ENCODE measurements at regions not wholly inside any gene's neighbourhood (a gene's known extent, or its start where the extent isn't known, plus 50 kb on each side); places are given as distances from the start of the nearest gene placed in this dataset.
A peak's percentile ranks its signal among the peaks of the same experiment; 100 is the strongest.

DNA sequence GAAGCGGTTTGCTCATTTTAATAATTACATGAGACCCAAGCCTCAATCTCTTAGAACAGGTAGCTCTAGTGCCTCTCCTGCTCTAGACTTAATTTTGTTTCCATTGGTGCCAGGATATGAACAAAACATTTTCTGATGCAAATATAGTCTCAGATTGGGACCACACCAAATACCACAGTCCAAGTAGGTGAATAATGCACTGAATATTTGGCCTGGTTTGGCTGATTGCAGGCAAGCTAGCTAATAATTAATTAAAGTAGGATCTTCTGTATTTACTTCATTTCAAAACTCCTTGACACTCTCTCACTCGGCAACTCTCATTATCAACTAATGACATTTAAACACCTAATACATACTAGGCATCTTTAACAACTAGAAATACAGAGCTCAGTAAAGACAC is 219.6 kb downstream of the LTN1 start:
- H3K4me1 ChIP-seq (ENCODE audit: control insufficient read depth in 5 of 5, insufficient read depth in 5 of 5, low read length in 5 of 5): peaks cover 0 to 23% (median 9%) of the 10 kb centered on the region in 5 donors
- 75 to 85% methylated on average over 2 of the region's 2 CpGs for WGBS, 2 donors
- peaks cover 0 to 1% (median 0%) of the 10 kb centered on the region in 4 donors for H3K9me3 ChIP-seq (ENCODE audit: control insufficient read depth in 4 of 4, insufficient read depth in 3 of 4, low read length in 3 of 4)
- DNase-seq (no peak), ATAC-seq (ENCODE audit: insufficient read depth, low FRiP score) (no peak)
- H3K27ac ChIP-seq (ENCODE audit: low read depth in 1 of 2, low read length in 1 of 2): no peak overlapping the region
- H3K36me3 ChIP-seq (ENCODE audit: control insufficient read depth in 4 of 4, insufficient read depth in 4 of 4, low read length in 4 of 4): no peaks in the 10 kb centered on the region
- no peak overlapping the region for H3K9ac ChIP-seq (ENCODE audit: insufficient read depth in 1 of 2, low read length in 2 of 2)
- no peak overlapping the region for H3K4me3 ChIP-seq
- H3K27me3 ChIP-seq (ENCODE audit: control insufficient read depth in 3 of 3, insufficient read depth in 3 of 3, low read length in 2 of 3): no peaks in the 10 kb centered on the region
- TF ChIP-seq, protein P1, sequence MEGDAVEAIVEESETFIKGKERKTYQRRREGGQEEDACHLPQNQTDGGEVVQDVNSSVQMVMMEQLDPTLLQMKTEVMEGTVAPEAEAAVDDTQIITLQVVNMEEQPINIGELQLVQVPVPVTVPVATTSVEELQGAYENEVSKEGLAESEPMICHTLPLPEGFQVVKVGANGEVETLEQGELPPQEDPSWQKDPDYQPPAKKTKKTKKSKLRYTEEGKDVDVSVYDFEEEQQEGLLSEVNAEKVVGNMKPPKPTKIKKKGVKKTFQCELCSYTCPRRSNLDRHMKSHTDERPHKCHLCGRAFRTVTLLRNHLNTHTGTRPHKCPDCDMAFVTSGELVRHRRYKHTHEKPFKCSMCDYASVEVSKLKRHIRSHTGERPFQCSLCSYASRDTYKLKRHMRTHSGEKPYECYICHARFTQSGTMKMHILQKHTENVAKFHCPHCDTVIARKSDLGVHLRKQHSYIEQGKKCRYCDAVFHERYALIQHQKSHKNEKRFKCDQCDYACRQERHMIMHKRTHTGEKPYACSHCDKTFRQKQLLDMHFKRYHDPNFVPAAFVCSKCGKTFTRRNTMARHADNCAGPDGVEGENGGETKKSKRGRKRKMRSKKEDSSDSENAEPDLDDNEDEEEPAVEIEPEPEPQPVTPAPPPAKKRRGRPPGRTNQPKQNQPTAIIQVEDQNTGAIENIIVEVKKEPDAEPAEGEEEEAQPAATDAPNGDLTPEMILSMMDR (IDR thresholded peaks at IDR 0.05; ENCODE audit: control extremely low read depth, extremely low read depth): no peak

DNA sequence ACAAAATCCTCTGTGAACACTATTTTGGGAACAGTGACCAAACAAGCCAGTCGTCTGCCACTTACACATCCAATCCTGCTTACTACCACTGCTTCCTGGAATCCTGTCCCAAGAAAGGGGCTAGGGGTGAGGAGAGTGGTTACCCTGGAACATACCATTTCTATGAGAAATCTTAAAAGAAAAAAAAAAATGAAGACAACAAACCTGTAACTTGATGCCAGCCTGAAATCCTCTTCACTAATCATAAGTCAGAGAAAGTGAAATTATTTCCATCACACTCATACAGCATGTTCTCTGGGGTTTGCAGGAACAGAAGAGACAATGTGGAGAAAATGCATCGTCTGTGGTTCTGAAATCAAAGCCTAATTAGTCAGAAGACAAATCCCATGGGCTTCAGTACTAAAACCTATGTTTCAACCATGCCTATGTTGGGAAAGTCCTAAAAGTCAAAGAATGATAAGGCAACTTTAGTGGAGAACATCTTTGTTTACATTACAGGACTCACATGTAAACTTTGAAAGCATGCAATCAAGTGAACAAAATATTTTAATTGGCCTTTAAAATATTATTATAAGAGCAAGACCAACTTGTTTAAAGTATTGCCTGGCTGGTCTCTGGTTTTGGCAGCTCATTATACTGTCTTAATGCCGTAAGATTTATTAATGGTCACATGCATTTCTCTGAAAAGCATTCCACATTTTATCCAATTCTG is 220.7 kb downstream of the LTN1 start:
- TF ChIP-seq, protein P1 (IDR thresholded peaks at IDR 0.05; ENCODE audit: control extremely low read depth, extremely low read depth): no peak
- Histone ChIP-seq H3K27ac (ENCODE audit: low read depth in 1 of 2, low read length in 1 of 2) (peak overlapping the region in 1 of 2 donors; percentile 60), H3K27me3 (ENCODE audit: control insufficient read depth in 3 of 3, insufficient read depth in 3 of 3, low read length in 2 of 3) (no peaks in the 10 kb centered on the region), H3K36me3 (ENCODE audit: control insufficient read depth in 4 of 4, insufficient read depth in 4 of 4, low read length in 4 of 4) (no peaks in the 10 kb centered on the region), H3K4me1 (ENCODE audit: control insufficient read depth in 5 of 5, insufficient read depth in 5 of 5, low read length in 5 of 5) (peaks cover 0 to 23% (median 9%) of the 10 kb centered on the region in 5 donors), H3K4me3 (no peak overlapping the region), H3K9me3 (ENCODE audit: control insufficient read depth in 4 of 4, insufficient read depth in 3 of 4, low read length in 3 of 4) (peaks cover 0 to 2% (median 0%) of the 10 kb centered on the region in 4 donors), H3K9ac (ENCODE audit: insufficient read depth in 1 of 2, low read length in 2 of 2) (no peak overlapping the region)
- 56 to 63% methylated on average over 3 of the region's 3 CpGs for WGBS, 2 donors
- DNase-seq (peak in 2 of 3 donors; percentile 61 to 63), ATAC-seq (ENCODE audit: insufficient read depth, low FRiP score) (no peak)

DNA sequence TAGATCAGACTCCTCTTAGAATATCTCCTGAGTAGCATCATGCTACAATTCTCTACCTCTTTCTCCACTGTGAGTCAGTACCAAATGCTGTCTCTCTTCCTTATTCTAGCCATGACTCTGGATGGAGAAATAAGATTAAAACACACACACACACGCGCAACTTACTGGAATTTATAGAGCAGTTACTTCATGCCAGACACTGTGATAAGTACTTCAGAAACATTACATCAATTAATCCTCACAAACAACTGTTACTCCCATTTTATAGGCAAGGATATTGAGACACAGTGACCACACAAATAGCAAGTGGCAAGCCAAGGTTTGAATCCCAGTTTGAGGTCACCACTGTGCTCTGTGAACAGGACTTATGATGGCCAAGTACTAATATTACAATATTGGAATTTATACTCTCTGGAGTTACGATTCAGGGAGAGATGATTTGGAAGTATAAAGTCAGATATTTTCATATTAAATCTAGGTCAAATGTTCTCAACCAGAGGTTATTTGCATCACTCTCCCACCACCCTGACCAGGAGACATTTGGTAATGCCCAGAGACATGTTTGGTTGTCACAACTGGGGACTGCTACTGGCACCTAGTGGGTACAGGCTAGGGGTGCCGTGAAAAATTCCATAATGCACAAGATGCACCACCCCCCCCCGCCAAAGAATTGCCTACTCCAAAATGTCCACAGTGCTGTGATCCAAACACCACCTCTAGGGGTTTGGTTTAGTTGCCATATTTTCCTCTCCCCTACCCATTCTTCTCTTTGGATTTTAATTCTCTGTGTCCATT is 221.6 kb downstream of the LTN1 start:
- Histone ChIP-seq H3K27ac (ENCODE audit: low read depth in 1 of 2, low read length in 1 of 2) (peak overlapping the region; percentile 60 to 74), H3K9me3 (ENCODE audit: control insufficient read depth in 4 of 4, insufficient read depth in 3 of 4, low read length in 3 of 4) (peaks cover 0 to 2% (median 0%) of the 10 kb centered on the region in 4 donors), H3K9ac (ENCODE audit: insufficient read depth in 1 of 2, low read length in 2 of 2) (no peak overlapping the region), H3K4me1 (ENCODE audit: control insufficient read depth in 5 of 5, insufficient read depth in 5 of 5, low read length in 5 of 5) (peaks cover 0 to 23% (median 9%) of the 10 kb centered on the region in 5 donors), H3K4me3 (no peak overlapping the region), H3K36me3 (ENCODE audit: control insufficient read depth in 4 of 4, insufficient read depth in 4 of 4, low read length in 4 of 4) (no peaks in the 10 kb centered on the region), H3K27me3 (ENCODE audit: control insufficient read depth in 3 of 3, insufficient read depth in 3 of 3, low read length in 2 of 3) (no peaks in the 10 kb centered on the region)
- DNase-seq (no peak), ATAC-seq (ENCODE audit: insufficient read depth, low FRiP score) (no peak)
- WGBS, 2 donors: 81 to 91% methylated on average over 5 of the region's 5 CpGs
- TF ChIP-seq, protein P1 (IDR thresholded peaks at IDR 0.05; ENCODE audit: control extremely low read depth, extremely low read depth): no peak

Measured in lung (tissue), 11 donors.